ENCODE measurements at regions not wholly inside any gene's neighbourhood (a gene's known extent, or its start where the extent isn't known, plus 50 kb on each side); places are given as distances from the start of the nearest gene placed in this dataset.

DNA sequence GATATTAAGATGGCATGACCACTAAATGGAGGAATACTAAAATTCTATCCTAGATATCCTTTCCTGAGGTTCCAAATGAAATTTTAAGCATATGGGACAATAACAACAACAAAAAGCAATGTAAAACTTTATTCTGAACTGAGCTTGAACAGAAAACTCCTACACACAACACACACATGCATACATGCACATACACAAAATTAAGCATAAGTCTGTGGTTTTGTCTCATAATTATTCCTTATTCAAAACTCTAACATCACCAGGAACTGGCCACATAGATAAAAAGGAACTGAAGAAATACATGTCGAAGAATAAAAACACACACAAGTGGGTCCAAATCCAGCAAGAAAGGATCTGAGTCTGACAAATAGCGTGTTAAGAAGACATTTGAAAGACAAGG is 168.0 kb downstream of the COX18 start:
- Mint-ChIP-seq H3K9me3 (peaks cover 2 to 3% of the 10 kb centered on the region in 2 experiments; a peak in 2 of 5 replicates), H3K36me3 (ENCODE audit: insufficient read depth in 1 of 3, low read depth in 3 of 3) (peaks cover 0 to 10% (median 0%) of the 10 kb centered on the region in 3 experiments; a peak in 2 of 7 replicates), H3K27ac (no peak overlapping the region), H3K27me3 (ENCODE audit: low read depth) (no peaks in the 10 kb centered on the region), H3K4me3 (no peak overlapping the region), H3K4me1 (peaks cover 12% of the 10 kb centered on the region in 2 experiments)
- H3K18ac ChIP-seq (ENCODE audit: insufficient read length, low read depth, low read length) = no peak overlapping the region
- H2BK15ac ChIP-seq (ENCODE audit: low read depth, low read length) = no peak overlapping the region
- no peak overlapping the region for H2AK5ac ChIP-seq (ENCODE audit: insufficient read length, low read length)
- DNase-seq = no peak
- H3K4me2 ChIP-seq (ENCODE audit: insufficient read depth, insufficient read length, low read length) = no peak overlapping the region
- H3K79me1 ChIP-seq (ENCODE audit: insufficient read depth, low read depth, low read length, poor library complexity, severe bottlenecking) = no peaks in the 10 kb centered on the region
- no peak overlapping the region for H3K56ac ChIP-seq (ENCODE audit: insufficient read length, low read depth, low read length)
- no peaks in the 10 kb centered on the region for H3K27me3 ChIP-seq (ENCODE audit: insufficient read depth, low read length)
- peaks cover 3% of the 10 kb centered on the region for H3K4me1 ChIP-seq (ENCODE audit: insufficient read depth, low read length)
- no peak overlapping the region for H4K91ac ChIP-seq (ENCODE audit: insufficient read length, low read depth, low read length)
- H3K23me2 ChIP-seq (ENCODE audit: insufficient read length, low read depth, low read length, poor library complexity, severe bottlenecking) = no peaks in the 10 kb centered on the region
- H2BK12ac ChIP-seq (ENCODE audit: insufficient read length, low read depth, low read length) = no peak overlapping the region
- H3T11ph ChIP-seq (ENCODE audit: low read length) = no peak overlapping the region
- H3K14ac ChIP-seq (ENCODE audit: insufficient read depth, low read length) = no peak overlapping the region
- no peak overlapping the region for H2AFZ ChIP-seq (ENCODE audit: low read length)
- no peaks in the 10 kb centered on the region for H3K9me3 ChIP-seq (ENCODE audit: control insufficient read depth, low read depth, low read length)
- no peak overlapping the region for H4K5ac ChIP-seq (ENCODE audit: insufficient read length, low read depth, low read length)
- H4K20me1 ChIP-seq (ENCODE audit: control insufficient read depth, insufficient read depth, insufficient read length) = no peaks in the 10 kb centered on the region
- H4K8ac ChIP-seq (replicated peaks; ENCODE audit: insufficient read length, low read depth, low read length) = no peak overlapping the region
- no peak overlapping the region for H2BK5ac ChIP-seq (ENCODE audit: insufficient read length, low read length)
- no peak overlapping the region for H2BK20ac ChIP-seq (ENCODE audit: low read depth, low read length, poor library complexity, severe bottlenecking)
- H3K79me2 ChIP-seq (ENCODE audit: insufficient read depth, low read length) = no peaks in the 10 kb centered on the region
- no peak overlapping the region for H3K23ac ChIP-seq (ENCODE audit: insufficient read length, low read depth, low read length)
- no CpG with 5 or more reads among the region's 2 CpGs for whole genome bisulfite sequencing (ENCODE audit: extremely low coverage, insufficient read length, low lambda C conversion rate)
- no peak overlapping the region for H3K9ac ChIP-seq (ENCODE audit: extremely low read depth, insufficient read length, low read length)
- no peak overlapping the region for H3K27ac ChIP-seq (ENCODE audit: insufficient read length, low read depth, low read length)
- TF ChIP-seq, protein P1, sequence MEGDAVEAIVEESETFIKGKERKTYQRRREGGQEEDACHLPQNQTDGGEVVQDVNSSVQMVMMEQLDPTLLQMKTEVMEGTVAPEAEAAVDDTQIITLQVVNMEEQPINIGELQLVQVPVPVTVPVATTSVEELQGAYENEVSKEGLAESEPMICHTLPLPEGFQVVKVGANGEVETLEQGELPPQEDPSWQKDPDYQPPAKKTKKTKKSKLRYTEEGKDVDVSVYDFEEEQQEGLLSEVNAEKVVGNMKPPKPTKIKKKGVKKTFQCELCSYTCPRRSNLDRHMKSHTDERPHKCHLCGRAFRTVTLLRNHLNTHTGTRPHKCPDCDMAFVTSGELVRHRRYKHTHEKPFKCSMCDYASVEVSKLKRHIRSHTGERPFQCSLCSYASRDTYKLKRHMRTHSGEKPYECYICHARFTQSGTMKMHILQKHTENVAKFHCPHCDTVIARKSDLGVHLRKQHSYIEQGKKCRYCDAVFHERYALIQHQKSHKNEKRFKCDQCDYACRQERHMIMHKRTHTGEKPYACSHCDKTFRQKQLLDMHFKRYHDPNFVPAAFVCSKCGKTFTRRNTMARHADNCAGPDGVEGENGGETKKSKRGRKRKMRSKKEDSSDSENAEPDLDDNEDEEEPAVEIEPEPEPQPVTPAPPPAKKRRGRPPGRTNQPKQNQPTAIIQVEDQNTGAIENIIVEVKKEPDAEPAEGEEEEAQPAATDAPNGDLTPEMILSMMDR (conservative IDR thresholded peaks at IDR 0.05) = no peak
- no peak overlapping the region for H2BK120ac ChIP-seq (ENCODE audit: low read depth, low read length, poor library complexity, severe bottlenecking)
- no peak overlapping the region for H3K4ac ChIP-seq (ENCODE audit: low read depth, low read length)

Data from H9 (cell line).